ENCODE measurements at regions not wholly inside any gene's neighbourhood (a gene's known extent, or its start where the extent isn't known, plus 50 kb on each side); places are given as distances from the start of the nearest gene placed in this dataset.
"Not testable (repeated sequence)": the region's sequence is repeated elsewhere in the genome, so short reads cannot be mapped to it uniquely, and the experiment has no call there.

- 100% methylated on average over 1 of the region's 1 CpG; no CpG with 5 or more reads in 1 of the 2 experiments for WGBS, 2 experiments (ENCODE audit: extremely low coverage in 1 of 2, insufficient coverage in 1 of 2, insufficient read length in 1 of 2, insufficient replicate concordance in 2 of 2, low coverage in 1 of 2, low lambda C conversion rate in 2 of 2, missing lambda C conversion rate in 1 of 2)
- not testable (repeated sequence) for H3K79me1 ChIP-seq (ENCODE audit: low read depth, low read length); H2AFZ ChIP-seq (ENCODE audit: low read length)
Observed at GRCh38 chr4:169323925-169324324, 53.2 kb upstream of the SH3RF1 start.

GRCh38 chr4:169322833-169323232 is 52.1 kb upstream of the SH3RF1 start:
- H3K18ac ChIP-seq (ENCODE audit: extremely low read depth, low read length); H3K4me1 ChIP-seq (replicated peaks in 1 of 4; ENCODE audit: control insufficient read depth in 3 of 4, insufficient read depth in 4 of 4, low read length in 3 of 4); H3K27me3 ChIP-seq (replicated peaks in 1 of 4; ENCODE audit: control insufficient read depth in 3 of 4, extremely low read depth in 1 of 4, insufficient read depth in 3 of 4, low read length in 3 of 4); H3K9me3 ChIP-seq (ENCODE audit: insufficient read depth in 2 of 2, low read depth in 1 of 2, low read length in 1 of 2); H3K4me3 ChIP-seq (ENCODE audit: extremely low read depth in 1 of 4, insufficient read depth in 2 of 4, low read depth in 3 of 4, low read length in 4 of 4); H3K4ac ChIP-seq (replicated peaks; ENCODE audit: insufficient read length, low read depth, low read length); FAIRE-seq; H2BK5ac ChIP-seq (ENCODE audit: low read depth, low read length); H3K56ac ChIP-seq (replicated peaks; ENCODE audit: insufficient read length, low read depth, low read length); H3K23me2 ChIP-seq (ENCODE audit: low read depth, low read length); H3K79me1 ChIP-seq (ENCODE audit: low read depth, low read length); H2BK120ac ChIP-seq (replicated peaks; ENCODE audit: low read depth, low read length); H4K5ac ChIP-seq (ENCODE audit: insufficient read length, low read depth, low read length); H3K79me2 ChIP-seq (ENCODE audit: control insufficient read depth in 1 of 2, insufficient read depth in 2 of 2, low read length in 2 of 2); H3K14ac ChIP-seq (ENCODE audit: insufficient read length); H2AK5ac ChIP-seq (ENCODE audit: low read depth, low read length); CTCF ChIA-PET (ENCODE audit: partially characterized antibody); H3K23ac ChIP-seq (ENCODE audit: insufficient read length); POLR2A ChIA-PET (ENCODE audit: partially characterized antibody); H2BK12ac ChIP-seq (ENCODE audit: low read depth, low read length); H2AFZ ChIP-seq (ENCODE audit: low read length); H3K36me3 ChIP-seq (ENCODE audit: control insufficient read depth in 2 of 4, insufficient read depth in 4 of 4, low read length in 3 of 4); H3K9ac ChIP-seq (replicated peaks in 1 of 4; ENCODE audit: extremely low read depth in 1 of 4, low read depth in 3 of 4, low read length in 3 of 4); H2BK15ac ChIP-seq (ENCODE audit: low read length); H3K27ac ChIP-seq (ENCODE audit: low read depth, low read length); H4K20me1 ChIP-seq (replicated peaks in 1 of 2; ENCODE audit: control insufficient read depth in 1 of 2, insufficient read depth in 2 of 2, low read length in 2 of 2); H4K91ac ChIP-seq (replicated peaks; ENCODE audit: insufficient read length, low read length); H3K4me2 ChIP-seq (ENCODE audit: insufficient read depth in 1 of 2, low read depth in 2 of 2, low read length in 2 of 2); DNase-seq (ENCODE audit: low read depth in 1 of 2, low spot score in 2 of 2); H4K8ac ChIP-seq (ENCODE audit: extremely low read depth, insufficient read depth, low read length); H2BK20ac ChIP-seq (ENCODE audit: low read length): not testable (repeated sequence)

More at GRCh38 chr4:169323925-169324324, 53.2 kb upstream of the SH3RF1 start:
- H4K8ac ChIP-seq (ENCODE audit: extremely low read depth, insufficient read depth, low read length); DNase-seq (ENCODE audit: low read depth in 1 of 2, low spot score in 2 of 2); H3K36me3 ChIP-seq (ENCODE audit: control insufficient read depth in 2 of 4, insufficient read depth in 4 of 4, low read length in 3 of 4); H3K9me3 ChIP-seq (ENCODE audit: insufficient read depth in 2 of 2, low read depth in 1 of 2, low read length in 1 of 2); POLR2A ChIA-PET (ENCODE audit: partially characterized antibody); H3K23ac ChIP-seq (ENCODE audit: insufficient read length); H3K56ac ChIP-seq (replicated peaks; ENCODE audit: insufficient read length, low read depth, low read length); FAIRE-seq; H3K4me3 ChIP-seq (ENCODE audit: extremely low read depth in 1 of 4, insufficient read depth in 2 of 4, low read depth in 3 of 4, low read length in 4 of 4); H2AK5ac ChIP-seq (ENCODE audit: low read depth, low read length); H3K4me1 ChIP-seq (replicated peaks in 1 of 4; ENCODE audit: control insufficient read depth in 3 of 4, insufficient read depth in 4 of 4, low read length in 3 of 4); H2BK5ac ChIP-seq (ENCODE audit: low read depth, low read length); H3K18ac ChIP-seq (ENCODE audit: extremely low read depth, low read length); H4K5ac ChIP-seq (ENCODE audit: insufficient read length, low read depth, low read length); H3K23me2 ChIP-seq (ENCODE audit: low read depth, low read length); H3K27ac ChIP-seq (ENCODE audit: low read depth, low read length); H2BK20ac ChIP-seq (ENCODE audit: low read length); H2BK12ac ChIP-seq (ENCODE audit: low read depth, low read length); H3K14ac ChIP-seq (ENCODE audit: insufficient read length); H4K91ac ChIP-seq (replicated peaks; ENCODE audit: insufficient read length, low read length); H3K4me2 ChIP-seq (ENCODE audit: insufficient read depth in 1 of 2, low read depth in 2 of 2, low read length in 2 of 2); H3K27me3 ChIP-seq (replicated peaks in 1 of 4; ENCODE audit: control insufficient read depth in 3 of 4, extremely low read depth in 1 of 4, insufficient read depth in 3 of 4, low read length in 3 of 4); H2BK120ac ChIP-seq (replicated peaks; ENCODE audit: low read depth, low read length); CTCF ChIA-PET (ENCODE audit: partially characterized antibody); H4K20me1 ChIP-seq (replicated peaks in 1 of 2; ENCODE audit: control insufficient read depth in 1 of 2, insufficient read depth in 2 of 2, low read length in 2 of 2); H3K9ac ChIP-seq (replicated peaks in 1 of 4; ENCODE audit: extremely low read depth in 1 of 4, low read depth in 3 of 4, low read length in 3 of 4); H3K4ac ChIP-seq (replicated peaks; ENCODE audit: insufficient read length, low read depth, low read length); H2BK15ac ChIP-seq (ENCODE audit: low read length); H3K79me2 ChIP-seq (ENCODE audit: control insufficient read depth in 1 of 2, insufficient read depth in 2 of 2, low read length in 2 of 2): not testable (repeated sequence)
